SK-N-MC (cell line): ENCODE measurements at regions not wholly inside any gene's neighbourhood (a gene's known extent, or its start where the extent isn't known, plus 50 kb on each side); places are given as distances from the start of the nearest gene placed in this dataset.

Source experiments
- DNase-seq: peaks from one replicate; pipeline ENCODE4 v3.0.0-alpha.2; 2011; ENCODE audit warnings: low read depth, low spot score
- H3K27ac ChIP-seq: fragments of 200-600 bp; sonication (generic); 2 replicates; pipeline ENCODE4 v1.5.1; 2016; ENCODE audit warnings: mixed run types
- H3K36me3 ChIP-seq: fragments of 200-600 bp; sonication (generic); 2 replicates; pipeline ENCODE4 v1.6.1; 2017; ENCODE audit warnings: antibody characterized with exemption, low read length, mixed read lengths; ENCODE audit not compliant: insufficient read depth
- H3K4me3 ChIP-seq: fragments of 200-600 bp; sonication (generic); 2 replicates; pipeline ENCODE4 v1.5.1; 2016
- H3K9ac ChIP-seq: fragments of 200-600 bp; sonication (generic); 2 replicates; pipeline ENCODE4 v1.8.0; 2017; ENCODE audit warnings: mixed run types, mixed read lengths; ENCODE audit not compliant: insufficient read length
- H3K9me3 ChIP-seq: fragments of 200-600 bp; sonication (generic); 2 replicates; pipeline ENCODE4 v1.6.1; 2017; ENCODE audit warnings: low read depth, mild to moderate bottlenecking, antibody characterized with exemption, low read length, moderate library complexity, mixed read lengths
- EZH2 ChIP-seq: fragments of 200-600 bp; sonication (generic); IDR thresholded peaks from one replicate; pipeline ENCODE4 v1.6.1; 2017; ENCODE audit warnings: antibody characterized with exemption
- FOXP2 ChIP-seq: optimal IDR thresholded peaks from 2 replicates; pipeline ENCODE3; 2011; ENCODE audit warnings: mild to moderate bottlenecking, moderate library complexity; ENCODE audit not compliant: insufficient read depth; ENCODE audit errors: extremely low read length, control extremely low read depth
- POLR2AphosphoS5 ChIP-seq: IDR thresholded peaks from 2 replicates; pipeline ENCODE4 v1.6.1; 2012; ENCODE audit warnings: mild to moderate bottlenecking, low read depth, low read length, borderline replicate concordance

DNA sequence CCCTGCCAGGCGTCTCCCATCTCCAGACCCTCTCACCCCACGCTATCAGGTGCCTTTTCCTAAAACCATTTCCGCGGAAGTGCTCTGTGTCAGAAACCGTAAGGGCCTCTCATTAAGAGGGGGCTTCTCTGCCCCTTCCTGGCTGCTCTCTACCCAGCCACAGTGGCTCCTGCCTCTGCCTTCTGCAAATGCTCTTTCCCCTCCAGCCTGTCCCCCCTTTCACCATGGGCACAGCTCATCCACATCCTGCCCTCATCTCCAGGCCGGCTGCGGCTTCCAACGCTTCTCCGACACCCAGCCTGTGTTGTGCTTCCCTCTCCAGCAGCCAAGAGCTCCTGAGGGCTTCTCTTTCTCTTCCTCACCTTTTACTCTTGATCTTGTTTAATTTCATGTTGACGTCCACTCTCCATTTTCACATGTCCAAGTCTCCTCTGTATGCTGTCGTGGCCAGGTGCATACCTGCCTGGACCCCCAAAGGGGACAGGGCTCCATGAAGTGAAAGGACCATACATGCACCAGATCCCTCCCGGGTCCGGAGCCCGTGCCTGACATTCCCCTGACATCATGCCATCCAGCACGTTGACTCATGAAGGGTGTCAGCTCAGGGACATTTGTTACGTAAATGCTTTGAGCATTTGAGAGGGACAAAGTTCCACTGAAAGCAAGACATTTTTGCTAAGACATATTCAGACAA is 306.5 kb downstream of the AJAP1 start:
- Histone ChIP-seq H3K9ac (no peak overlapping the region), H3K27ac (no peak overlapping the region), H3K36me3 (no peaks in the 10 kb centered on the region), H3K4me3 (no peak overlapping the region), H3K9me3 (no peaks in the 10 kb centered on the region)
- no peak for DNase-seq
- TF ChIP-seq EZH2, result no peak
- no peak for TF ChIP-seq POLR2AphosphoS5
- no peak for TF ChIP-seq FOXP2

DNA sequence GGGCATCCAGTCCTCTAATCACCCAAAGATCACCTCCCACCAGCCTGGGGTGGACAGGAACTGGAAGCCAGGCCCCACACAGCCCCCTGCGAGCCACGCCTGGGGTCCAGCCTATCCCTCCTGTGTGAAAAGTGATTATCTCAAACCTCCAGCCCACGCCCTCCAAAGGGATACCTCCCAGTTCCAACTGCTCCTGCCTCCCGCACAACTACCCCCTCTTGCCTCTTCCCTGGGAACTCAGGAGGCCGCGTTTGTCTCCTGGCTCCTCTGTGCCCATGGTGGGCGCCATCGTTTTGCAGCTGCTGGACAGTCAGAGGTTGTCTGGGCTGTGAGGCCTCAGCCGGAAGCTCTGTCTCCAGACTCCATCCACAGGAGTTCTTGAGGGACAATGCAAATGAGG is 305.9 kb downstream of the AJAP1 start:
- no peak for DNase-seq
- no peak overlapping the region for H3K4me3 ChIP-seq
- no peak overlapping the region for H3K9ac ChIP-seq
- no peaks in the 10 kb centered on the region for H3K36me3 ChIP-seq
- H3K9me3 ChIP-seq, result no peaks in the 10 kb centered on the region
- no peak overlapping the region for H3K27ac ChIP-seq
- TF ChIP-seq FOXP2, result no peak
- TF ChIP-seq POLR2AphosphoS5, result no peak
- TF ChIP-seq EZH2, result no peak

DNA sequence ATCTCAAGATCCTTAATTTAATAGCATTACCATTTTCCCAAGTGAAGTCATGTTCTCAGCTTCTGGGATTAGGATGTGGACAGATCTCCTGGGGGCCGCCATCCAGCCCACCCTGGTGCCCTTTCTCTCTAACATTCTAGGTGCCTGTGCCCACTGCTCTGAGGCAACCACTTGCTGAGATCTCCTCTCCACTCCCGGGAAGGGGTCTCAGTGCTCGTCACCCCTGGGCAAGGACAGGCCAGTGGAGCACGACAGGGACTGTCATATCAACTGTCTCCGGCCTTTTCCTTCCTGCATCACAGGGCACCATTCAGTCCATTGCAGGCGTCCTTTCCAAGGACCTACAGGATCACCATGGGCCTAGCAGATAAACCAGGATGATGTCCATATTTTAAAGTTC is 304.8 kb downstream of the AJAP1 start:
- Histone ChIP-seq H3K36me3 (no peaks in the 10 kb centered on the region), H3K9me3 (no peaks in the 10 kb centered on the region), H3K27ac (no peak overlapping the region), H3K9ac (no peak overlapping the region), H3K4me3 (no peak overlapping the region)
- no peak for DNase-seq
- no peak for TF ChIP-seq FOXP2
- TF ChIP-seq EZH2, result no peak
- no peak for TF ChIP-seq POLR2AphosphoS5

DNA sequence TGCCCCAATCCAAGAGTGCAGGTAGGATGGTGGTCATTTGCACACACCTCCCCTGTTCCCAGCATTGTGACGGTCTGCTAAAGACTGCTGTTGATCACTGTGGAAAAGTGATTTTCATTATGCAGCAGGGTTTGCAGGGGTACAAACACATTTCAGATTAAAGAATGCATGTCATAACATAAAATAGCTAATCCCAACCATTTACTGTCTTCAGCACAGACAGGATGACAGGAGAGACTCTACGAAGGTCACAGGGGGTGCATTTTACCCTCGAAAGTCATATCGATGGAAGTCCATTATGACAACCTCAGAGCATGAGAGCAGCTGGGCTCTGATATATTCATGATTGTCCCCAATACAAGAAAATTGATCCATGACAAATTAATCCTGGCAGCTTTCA is 302.6 kb downstream of the AJAP1 start:
- Histone ChIP-seq H3K27ac (no peak overlapping the region), H3K9ac (no peak overlapping the region), H3K4me3 (no peak overlapping the region), H3K36me3 (no peaks in the 10 kb centered on the region), H3K9me3 (no peaks in the 10 kb centered on the region)
- TF ChIP-seq POLR2AphosphoS5, result no peak
- TF ChIP-seq FOXP2, result no peak
- no peak for TF ChIP-seq EZH2
- no peak for DNase-seq

- Histone ChIP-seq H3K27ac (no peak overlapping the region), H3K36me3 (no peaks in the 10 kb centered on the region), H3K9ac (no peak overlapping the region), H3K4me3 (no peak overlapping the region), H3K9me3 (no peaks in the 10 kb centered on the region)
- no peak for DNase-seq
- TF ChIP-seq POLR2AphosphoS5 (no peak), EZH2 (no peak), FOXP2 (no peak)
Measured at GRCh38 chr1:4954392-4954791, 300.0 kb downstream of the AJAP1 start.

DNA sequence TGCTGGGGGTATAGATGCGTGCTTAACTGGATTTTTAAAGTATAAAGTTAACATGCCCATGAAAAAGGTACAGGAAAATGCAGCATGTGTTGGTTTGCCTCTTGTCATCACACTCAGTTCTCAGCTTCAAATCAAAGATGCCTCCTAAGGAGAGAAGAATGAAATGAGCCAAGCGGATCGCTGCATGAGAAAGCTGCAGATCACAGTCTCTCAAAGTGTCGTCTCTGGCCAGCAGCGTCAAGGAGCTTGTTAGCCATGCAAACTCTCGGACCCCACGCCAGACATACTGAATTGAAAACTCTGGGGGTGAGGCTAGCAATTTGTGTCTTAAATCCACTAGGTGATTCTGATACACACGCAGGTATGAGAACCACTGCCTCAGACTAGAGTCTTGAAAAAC is 297.2 kb downstream of the AJAP1 start:
- no peaks in the 10 kb centered on the region for H3K36me3 ChIP-seq
- no peak for DNase-seq
- no peak overlapping the region for H3K9ac ChIP-seq
- no peaks in the 10 kb centered on the region for H3K9me3 ChIP-seq
- H3K27ac ChIP-seq, result no peak overlapping the region
- no peak for TF ChIP-seq POLR2AphosphoS5
- no peak for TF ChIP-seq EZH2
- TF ChIP-seq FOXP2, result no peak
- no peak overlapping the region for H3K4me3 ChIP-seq

DNA sequence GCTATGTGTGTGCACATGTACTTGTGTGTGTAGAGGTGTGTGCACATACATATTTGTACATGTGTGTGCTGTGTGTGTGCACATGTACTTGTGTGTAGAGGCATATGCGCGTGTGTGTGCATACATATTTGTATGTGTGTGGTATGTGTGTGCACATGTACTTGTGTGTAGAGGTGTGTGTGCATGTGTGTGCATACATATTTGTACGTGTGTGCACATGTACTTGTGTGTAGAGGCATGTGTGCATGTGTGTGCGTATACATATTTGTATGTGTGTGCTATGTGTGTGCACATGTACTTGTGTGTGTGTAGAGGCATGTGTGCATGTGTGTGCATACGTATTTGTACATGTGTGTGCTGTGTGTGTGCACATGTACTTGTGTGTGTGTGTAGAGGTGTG is 291.9 kb downstream of the AJAP1 start:
- H3K9me3 ChIP-seq, result no peaks in the 10 kb centered on the region

DNA sequence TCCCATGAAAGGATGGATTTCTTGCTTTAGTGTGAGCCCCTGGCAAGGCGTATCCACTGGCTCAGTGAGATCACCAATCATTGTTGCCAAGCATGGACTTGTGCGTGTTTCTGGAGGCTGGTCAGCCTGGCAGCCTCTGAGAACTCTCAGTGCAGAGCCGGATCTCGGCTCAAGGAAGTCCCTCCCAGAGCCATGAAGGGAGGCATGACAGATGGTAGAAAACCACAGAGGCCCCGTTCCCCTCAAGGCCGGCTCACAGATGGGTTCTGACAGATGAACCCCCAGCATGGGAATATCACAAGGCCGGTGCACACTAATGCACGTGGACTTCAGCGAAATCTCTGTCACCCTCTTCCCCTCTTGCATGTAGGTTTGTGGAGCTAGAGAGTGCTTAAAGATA is 290.5 kb downstream of the AJAP1 start:
- no peak for DNase-seq
- Histone ChIP-seq H3K27ac (no peak overlapping the region), H3K4me3 (no peak overlapping the region), H3K36me3 (no peaks in the 10 kb centered on the region), H3K9ac (no peak overlapping the region), H3K9me3 (no peaks in the 10 kb centered on the region)
- TF ChIP-seq POLR2AphosphoS5 (no peak), FOXP2 (no peak), EZH2 (no peak)

More for the DNA sequence above, 291.9 kb downstream of the AJAP1 start:
- no peaks in the 10 kb centered on the region for H3K36me3 ChIP-seq
- DNase-seq, result no peak
- no peak overlapping the region for H3K4me3 ChIP-seq
- H3K9ac ChIP-seq, result no peak overlapping the region
- TF ChIP-seq FOXP2 (no peak), EZH2 (no peak), POLR2AphosphoS5 (no peak)
- H3K27ac ChIP-seq, result no peak overlapping the region

GRCh38 chr1:4944072-4944471 is 289.7 kb downstream of the AJAP1 start:
- H3K27ac ChIP-seq, result no peak overlapping the region
- no peak overlapping the region for H3K4me3 ChIP-seq
- no peak overlapping the region for H3K9ac ChIP-seq
- TF ChIP-seq POLR2AphosphoS5 (no peak), EZH2 (no peak), FOXP2 (no peak)
- no peaks in the 10 kb centered on the region for H3K9me3 ChIP-seq
- DNase-seq, result no peak
- H3K36me3 ChIP-seq, result no peaks in the 10 kb centered on the region
